ENCODE measurements at regions not wholly inside any gene's neighbourhood (a gene's known extent, or its start where the extent isn't known, plus 50 kb on each side); places are given as distances from the start of the nearest gene placed in this dataset.

GRCh38 chr11:112884012-112884767 lies 77.0 kb upstream of the NCAM1 start:
- DNase-seq: no peak

GRCh38 chr11:112885744-112886433 lies 75.3 kb upstream of the NCAM1 start:
- DNase-seq: no peak

- no peak for DNase-seq
These were observed 74.5 kb upstream of the NCAM1 start for GRCh38 chr11:112886434-112887370.

- DNase-seq: no peak
These were observed 71.8 kb upstream of the NCAM1 start for GRCh38 chr11:112889446-112889845.

GRCh38 chr11:112899235-112900006 lies 61.8 kb upstream of the NCAM1 start:
- no peak for DNase-seq

- DNase-seq: no peak
These were observed 59.3 kb upstream of the NCAM1 start for GRCh38 chr11:112901924-112902323.

GRCh38 chr11:112902361-112903011 lies 58.7 kb upstream of the NCAM1 start:
- no peak for DNase-seq

GRCh38 chr11:112903340-112903739 lies 57.9 kb upstream of the NCAM1 start:
- DNase-seq: peak; percentile 31

- DNase-seq: no peak
These were observed 50.1 kb upstream of the NCAM1 start for GRCh38 chr11:112911124-112911523.

Measured in NCI-H1048 (cell line).